AG04449 (cell line): ENCODE measurements at regions not wholly inside any gene's neighbourhood (a gene's known extent, or its start where the extent isn't known, plus 50 kb on each side); places are given as distances from the start of the nearest gene placed in this dataset.

Source experiments
- CTCF ChIA-PET: fragments of 350-600 bp; formaldehyde crosslinking; extraction: SDS; loops from one replicate; lab custom pipeline; 2021; ENCODE audit warnings: antibody characterized with exemption; lab: Yijun Ruan, JAX
- POLR2A ChIA-PET: fragments of 400-600, 350-600 bp; formaldehyde crosslinking; extraction: SDS; loops from one replicate; lab custom pipeline; 2020; ENCODE audit warnings: antibody characterized with exemption, inconsistent platforms; lab: Yijun Ruan, JAX
- DNase-seq: peaks from one replicate; pipeline ENCODE4 v3.0.0-alpha.2; 2010; ENCODE audit warnings: low read depth, low spot score
- H3K4me3 ChIP-seq: 2 replicates; pipeline ENCODE4 v1.5.1; 2011; ENCODE audit warnings: low read depth, mild to moderate bottlenecking, control low read depth, low read length
- TF ChIP-seq, protein P1 (sequence below): IDR thresholded peaks from one replicate; pipeline ENCODE4 v1.5.1; 2011; ENCODE audit warnings: mild to moderate bottlenecking, moderate library complexity, low read length, control low read depth, inconsistent platforms; ENCODE audit not compliant: insufficient read depth; ENCODE audit errors: missing control alignments

DNA sequence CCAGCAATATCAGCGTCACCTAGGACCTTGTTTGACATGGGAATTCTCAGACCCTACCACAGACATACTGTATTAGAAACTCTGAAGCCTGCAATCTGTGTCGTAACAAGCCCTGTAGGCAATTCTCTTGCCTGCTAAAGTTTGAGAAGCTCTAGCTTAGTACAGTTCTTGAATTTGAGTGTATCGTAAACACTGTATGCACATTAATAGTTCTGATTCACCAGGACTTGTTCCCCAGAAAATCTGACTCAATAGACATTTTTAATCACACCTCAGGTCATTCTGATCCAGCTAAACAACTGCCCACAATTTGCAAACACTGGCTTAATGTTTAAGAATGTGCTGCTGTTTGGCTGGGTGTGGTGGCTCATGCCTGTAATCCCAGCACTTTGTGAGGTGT, 414.3 kb downstream of the TFAP2A start:
- TF ChIP-seq, protein P1, sequence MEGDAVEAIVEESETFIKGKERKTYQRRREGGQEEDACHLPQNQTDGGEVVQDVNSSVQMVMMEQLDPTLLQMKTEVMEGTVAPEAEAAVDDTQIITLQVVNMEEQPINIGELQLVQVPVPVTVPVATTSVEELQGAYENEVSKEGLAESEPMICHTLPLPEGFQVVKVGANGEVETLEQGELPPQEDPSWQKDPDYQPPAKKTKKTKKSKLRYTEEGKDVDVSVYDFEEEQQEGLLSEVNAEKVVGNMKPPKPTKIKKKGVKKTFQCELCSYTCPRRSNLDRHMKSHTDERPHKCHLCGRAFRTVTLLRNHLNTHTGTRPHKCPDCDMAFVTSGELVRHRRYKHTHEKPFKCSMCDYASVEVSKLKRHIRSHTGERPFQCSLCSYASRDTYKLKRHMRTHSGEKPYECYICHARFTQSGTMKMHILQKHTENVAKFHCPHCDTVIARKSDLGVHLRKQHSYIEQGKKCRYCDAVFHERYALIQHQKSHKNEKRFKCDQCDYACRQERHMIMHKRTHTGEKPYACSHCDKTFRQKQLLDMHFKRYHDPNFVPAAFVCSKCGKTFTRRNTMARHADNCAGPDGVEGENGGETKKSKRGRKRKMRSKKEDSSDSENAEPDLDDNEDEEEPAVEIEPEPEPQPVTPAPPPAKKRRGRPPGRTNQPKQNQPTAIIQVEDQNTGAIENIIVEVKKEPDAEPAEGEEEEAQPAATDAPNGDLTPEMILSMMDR = no peak
- H3K4me3 ChIP-seq = no peak overlapping the region
- no peak for DNase-seq
- ChIA-PET CTCF (no interaction called here), POLR2A (no interaction called here)

DNA sequence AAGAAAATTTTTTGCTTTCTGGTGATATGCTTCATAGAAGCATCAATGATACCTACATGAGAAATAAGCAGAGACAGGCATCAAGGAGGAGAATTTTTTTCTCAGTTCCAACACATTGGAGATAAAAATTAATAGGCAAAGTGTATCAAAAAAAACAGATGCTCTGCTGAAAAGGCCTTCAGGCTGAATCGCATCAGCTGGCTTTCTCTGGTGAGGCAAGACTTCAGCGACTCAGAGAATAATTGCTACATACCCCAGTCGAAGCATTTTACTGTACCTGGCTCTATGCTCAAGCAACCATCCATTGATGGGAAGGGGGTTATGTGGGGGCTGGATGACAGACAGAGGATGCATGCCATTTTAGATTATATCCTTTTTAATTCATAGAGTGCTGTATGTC, 415.1 kb downstream of the TFAP2A start:
- ChIA-PET POLR2A (no interaction called here), CTCF (no interaction called here)
- DNase-seq = no peak
- no peak overlapping the region for H3K4me3 ChIP-seq
- TF ChIP-seq, protein P1 = no peak

DNA sequence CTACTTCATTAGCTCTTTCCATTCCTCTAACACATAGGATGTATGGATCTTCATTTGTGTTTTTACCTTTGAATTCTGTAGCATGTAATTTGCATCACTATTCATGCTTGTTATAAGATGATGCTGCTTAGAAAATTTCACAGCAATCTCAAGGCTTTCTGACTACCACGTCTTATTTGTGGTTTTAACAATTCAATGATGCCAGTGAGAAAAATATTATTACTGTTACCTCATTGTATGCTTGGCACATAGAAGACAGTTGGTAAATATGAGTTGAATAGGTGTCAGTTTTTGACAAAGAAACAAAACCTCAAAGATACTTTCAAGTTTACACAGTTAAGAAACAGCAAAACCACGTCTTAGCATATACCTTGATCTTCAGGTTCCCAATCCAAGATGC, 428.6 kb downstream of the TFAP2A start:
- TF ChIP-seq, protein P1 = no peak
- ChIA-PET CTCF (no interaction called here), POLR2A (no interaction called here)
- no peak for DNase-seq
- no peak overlapping the region for H3K4me3 ChIP-seq

DNA sequence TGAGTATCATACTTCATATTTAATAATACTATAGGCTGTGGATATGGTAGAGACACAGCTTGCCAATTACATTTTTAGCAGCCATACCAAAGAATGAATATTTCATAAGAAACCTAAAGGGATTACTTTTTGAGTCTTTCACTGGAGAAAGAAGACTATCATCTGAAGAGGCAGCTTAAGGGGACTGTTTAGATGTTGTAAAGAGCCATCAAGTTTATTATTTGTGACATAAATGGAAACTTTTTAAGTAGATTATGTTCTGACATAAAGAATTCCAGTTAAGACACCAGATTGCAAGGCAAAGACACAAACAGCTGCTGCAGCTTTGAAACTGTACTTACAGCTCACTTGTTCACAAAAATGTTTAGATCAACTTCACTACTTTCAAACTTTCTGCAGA, 429.4 kb downstream of the TFAP2A start:
- TF ChIP-seq, protein P1 = no peak
- ChIA-PET CTCF (no interaction called here), POLR2A (no interaction called here)
- no peak overlapping the region for H3K4me3 ChIP-seq
- DNase-seq = no peak

DNA sequence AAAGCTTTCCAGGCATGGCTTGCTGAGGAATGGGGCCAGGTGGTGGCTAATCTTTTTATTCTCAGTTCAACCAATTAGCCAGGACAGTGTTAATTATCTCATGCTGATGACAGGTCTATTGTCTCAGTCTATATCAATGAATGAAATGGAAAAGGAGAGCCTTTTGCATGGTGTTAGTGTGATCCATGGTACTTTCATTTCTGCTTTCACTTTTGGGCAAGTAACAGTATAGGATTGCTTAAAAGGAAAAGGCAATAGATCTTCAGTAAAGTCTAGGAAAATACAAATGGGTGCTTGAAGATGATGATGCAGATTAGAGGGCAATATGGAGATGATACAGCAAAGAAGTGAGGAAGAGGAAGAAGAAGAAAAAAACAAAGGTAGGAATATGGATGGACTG, 430.3 kb downstream of the TFAP2A start:
- H3K4me3 ChIP-seq = no peak overlapping the region
- ChIA-PET POLR2A (no interaction called here), CTCF (no interaction called here)
- TF ChIP-seq, protein P1 = no peak
- no peak for DNase-seq

DNA sequence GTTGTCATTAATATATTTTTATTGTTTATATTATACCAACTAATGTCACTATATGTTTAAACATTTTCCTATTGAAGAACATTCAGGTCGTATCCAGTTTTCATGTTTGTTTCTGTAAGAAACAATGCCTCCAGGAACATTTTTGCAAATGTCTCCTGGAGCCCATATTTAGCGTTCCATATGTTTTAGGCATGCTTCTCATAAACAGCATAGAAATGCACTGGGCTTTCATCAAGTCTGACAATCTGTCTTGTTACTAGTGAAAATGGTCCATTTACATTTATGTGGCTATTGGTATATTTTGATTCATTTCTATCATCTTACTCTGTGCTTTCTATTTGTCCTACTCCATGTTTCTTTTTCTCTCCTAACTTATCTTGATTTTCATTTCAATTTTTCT, 431.7 kb downstream of the TFAP2A start:
- TF ChIP-seq, protein P1 = no peak
- no peak overlapping the region for H3K4me3 ChIP-seq
- ChIA-PET POLR2A (no interaction called here), CTCF (no interaction called here)
- no peak for DNase-seq
